ENCODE measurements at regions not wholly inside any gene's neighbourhood (a gene's known extent, or its start where the extent isn't known, plus 50 kb on each side); places are given as distances from the start of the nearest gene placed in this dataset.

DNA sequence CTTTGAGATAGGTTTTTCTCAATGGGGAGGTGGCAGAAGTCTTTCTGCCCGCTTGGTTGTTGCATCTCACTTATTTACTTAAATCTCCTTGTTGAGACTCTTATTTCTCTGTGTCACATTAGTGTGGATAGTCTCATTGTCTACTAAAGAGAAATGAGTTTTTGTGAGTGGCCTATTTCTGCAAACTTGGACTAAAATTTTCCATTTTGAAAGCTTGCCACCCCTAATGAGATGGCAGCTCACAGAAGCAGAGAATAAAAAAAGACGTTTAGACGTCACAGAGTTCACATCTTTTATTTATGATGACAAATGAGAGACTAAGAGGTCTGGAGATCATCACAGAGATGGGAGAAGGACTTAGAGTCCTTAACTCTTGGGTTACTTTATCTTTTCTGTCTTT is 262.7 kb upstream of the PHYHIPL start:
- intact Hi-C loops (cut with micrococcal nuclease): no loop called here
- no peaks in the 10 kb centered on the region for H3K27me3 ChIP-seq (ENCODE audit: control insufficient read depth in 2 of 2, insufficient read depth in 2 of 2, low read length in 2 of 2)
- H3K36me3 Mint-ChIP-seq: no peaks in the 10 kb centered on the region
- H3K27me3 Mint-ChIP-seq: peaks cover 0 to 5% (median 0%) of the 10 kb centered on the region in 5 donors
- ChIA-PET CTCF (no interaction called here), POLR2A (no interaction called here)
- H3K9me3 Mint-ChIP-seq: peaks cover 0 to 2% (median 0%) of the 10 kb centered on the region in 11 donors
- no peaks in the 10 kb centered on the region for H3K9me3 ChIP-seq (ENCODE audit: control insufficient read depth in 2 of 3, low read length in 3 of 3)
- no peaks in the 10 kb centered on the region for H3K4me1 Mint-ChIP-seq
- no peak overlapping the region for H3K27ac ChIP-seq (ENCODE audit: low read depth, low read length)
- H3K4me3 ChIP-seq (ENCODE audit: low read length): no peak overlapping the region
- no peak overlapping the region for H3K27ac Mint-ChIP-seq
- no peak for DNase-seq
- H3K4me1 ChIP-seq (ENCODE audit: control insufficient read depth in 2 of 2, insufficient read depth in 2 of 2, low read length in 2 of 2): no peaks in the 10 kb centered on the region
- ATAC-seq: no peak
- no peaks in the 10 kb centered on the region for H3K36me3 ChIP-seq (ENCODE audit: control insufficient read depth in 2 of 3, insufficient read depth in 3 of 3, low read length in 3 of 3)
- no peak overlapping the region for H3K4me3 Mint-ChIP-seq

DNA sequence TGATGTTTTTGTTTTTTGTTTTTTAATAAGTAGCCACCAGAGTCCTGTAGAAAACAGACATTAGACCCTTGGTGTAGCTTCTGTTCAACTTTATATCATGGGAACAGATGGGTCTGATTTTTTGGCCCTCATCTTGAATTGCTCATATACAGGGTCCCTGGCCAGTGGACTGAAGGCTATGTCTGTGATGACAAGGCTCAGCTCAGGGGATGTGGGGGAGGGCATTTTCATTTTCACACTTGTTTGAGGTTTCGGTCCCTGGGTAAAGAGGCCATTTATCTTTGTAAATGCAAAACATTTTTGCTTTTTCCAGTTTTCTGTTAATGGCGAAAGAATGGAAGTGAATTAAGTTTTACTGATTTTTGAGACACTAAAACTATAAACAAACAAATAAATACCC is 257.6 kb upstream of the PHYHIPL start:
- ChIA-PET CTCF (no interaction called here), POLR2A (no interaction called here)
- H3K4me1 Mint-ChIP-seq: no peaks in the 10 kb centered on the region
- H3K27ac Mint-ChIP-seq: no peak overlapping the region
- H3K9me3 Mint-ChIP-seq: no peaks in the 10 kb centered on the region
- no peaks in the 10 kb centered on the region for H3K36me3 Mint-ChIP-seq
- DNase-seq: no peak
- no peak overlapping the region for H3K27ac ChIP-seq (ENCODE audit: low read depth, low read length)
- no peak for ATAC-seq
- no peaks in the 10 kb centered on the region for H3K27me3 ChIP-seq (ENCODE audit: control insufficient read depth in 2 of 2, insufficient read depth in 2 of 2, low read length in 2 of 2)
- intact Hi-C loops (cut with micrococcal nuclease): no loop called here
- no peaks in the 10 kb centered on the region for H3K4me1 ChIP-seq (ENCODE audit: control insufficient read depth in 2 of 2, insufficient read depth in 2 of 2, low read length in 2 of 2)
- no peak overlapping the region for H3K4me3 ChIP-seq (ENCODE audit: low read length)
- no peaks in the 10 kb centered on the region for H3K9me3 ChIP-seq (ENCODE audit: control insufficient read depth in 2 of 3, low read length in 3 of 3)
- no peaks in the 10 kb centered on the region for H3K36me3 ChIP-seq (ENCODE audit: control insufficient read depth in 2 of 3, insufficient read depth in 3 of 3, low read length in 3 of 3)
- H3K4me3 Mint-ChIP-seq: no peak overlapping the region
- peaks cover 0 to 8% (median 0%) of the 10 kb centered on the region in 5 donors for H3K27me3 Mint-ChIP-seq

DNA sequence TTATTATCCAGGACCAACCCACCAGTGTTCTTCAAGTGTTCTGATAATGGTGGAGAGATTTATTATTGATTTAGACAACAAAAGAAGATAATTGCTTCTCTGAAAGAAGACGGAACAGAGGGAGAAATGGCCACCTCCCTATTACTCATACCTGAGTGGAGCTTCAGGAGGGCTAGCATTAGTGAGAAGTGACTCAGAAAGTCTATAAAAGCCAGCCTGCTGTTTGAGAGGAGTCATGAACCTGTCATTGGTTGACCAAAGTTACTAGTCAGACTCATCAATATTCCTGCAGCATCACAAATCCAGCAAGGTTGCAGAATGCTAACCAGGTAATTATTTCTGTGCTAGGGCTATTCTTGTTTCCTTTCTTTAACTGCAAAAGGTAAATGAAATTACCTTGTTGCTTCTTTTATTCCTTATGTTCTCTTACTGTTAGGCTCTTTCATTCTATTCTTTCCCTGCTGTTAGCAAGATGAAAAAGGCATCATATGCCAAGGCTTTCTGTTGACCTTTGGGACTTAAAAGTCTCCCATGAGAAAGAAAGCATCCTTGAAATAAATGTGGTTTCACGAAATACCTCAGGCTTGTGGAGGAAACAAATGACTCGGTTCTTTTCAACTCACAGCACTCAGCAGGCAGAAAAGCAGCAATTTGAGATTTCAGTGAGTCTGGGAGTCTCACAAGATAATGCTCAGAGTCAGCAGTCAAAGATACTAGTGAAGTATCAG is 256.4 kb upstream of the PHYHIPL start:
- no peak overlapping the region for H3K4me3 ChIP-seq (ENCODE audit: low read length)
- Mint-ChIP-seq H3K4me3 (no peak overlapping the region), H3K9me3 (peaks cover 0 to 1% (median 0%) of the 10 kb centered on the region in 11 donors), H3K27me3 (peaks cover 0 to 5% (median 0%) of the 10 kb centered on the region in 5 donors), H3K36me3 (no peaks in the 10 kb centered on the region), H3K27ac (no peak overlapping the region), H3K4me1 (no peaks in the 10 kb centered on the region)
- intact Hi-C loops (cut with micrococcal nuclease): no loop called here
- no peaks in the 10 kb centered on the region for H3K36me3 ChIP-seq (ENCODE audit: control insufficient read depth in 2 of 3, insufficient read depth in 3 of 3, low read length in 3 of 3)
- no peak overlapping the region for H3K27ac ChIP-seq (ENCODE audit: low read depth, low read length)
- no peaks in the 10 kb centered on the region for H3K9me3 ChIP-seq (ENCODE audit: control insufficient read depth in 2 of 3, low read length in 3 of 3)
- ATAC-seq: no peak
- ChIA-PET POLR2A (no interaction called here), CTCF (no interaction called here)
- no peaks in the 10 kb centered on the region for H3K4me1 ChIP-seq (ENCODE audit: control insufficient read depth in 2 of 2, insufficient read depth in 2 of 2, low read length in 2 of 2)
- H3K27me3 ChIP-seq (ENCODE audit: control insufficient read depth in 2 of 2, insufficient read depth in 2 of 2, low read length in 2 of 2): no peaks in the 10 kb centered on the region
- no peak for DNase-seq

DNA sequence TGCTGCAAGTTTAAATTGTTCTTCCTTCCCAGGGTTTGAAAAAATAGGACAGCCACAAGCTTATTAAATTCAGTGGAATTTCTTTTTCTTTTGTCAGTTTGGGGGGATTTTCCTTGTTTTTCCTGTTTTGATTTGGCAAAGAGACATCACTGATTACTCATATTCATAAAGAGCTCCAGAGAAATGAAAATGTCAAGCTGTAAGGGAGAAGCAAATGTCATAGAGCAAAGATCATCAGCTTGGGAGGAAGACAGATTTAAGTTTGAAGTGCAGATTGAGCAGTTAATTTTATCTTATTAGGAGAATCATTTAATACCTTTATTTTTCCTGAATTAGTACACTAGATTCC is 255.8 kb upstream of the PHYHIPL start:
- Mint-ChIP-seq H3K9me3 (peaks cover 0 to 7% (median 0%) of the 10 kb centered on the region in 11 donors), H3K36me3 (no peaks in the 10 kb centered on the region), H3K4me3 (no peak overlapping the region), H3K27me3 (peaks cover 0 to 5% (median 0%) of the 10 kb centered on the region in 5 donors), H3K27ac (no peak overlapping the region), H3K4me1 (no peaks in the 10 kb centered on the region)
- no peak for DNase-seq
- Histone ChIP-seq H3K36me3 (ENCODE audit: control insufficient read depth in 2 of 3, insufficient read depth in 3 of 3, low read length in 3 of 3) (no peaks in the 10 kb centered on the region), H3K27ac (ENCODE audit: low read depth, low read length) (no peak overlapping the region), H3K27me3 (ENCODE audit: control insufficient read depth in 2 of 2, insufficient read depth in 2 of 2, low read length in 2 of 2) (no peaks in the 10 kb centered on the region), H3K4me1 (ENCODE audit: control insufficient read depth in 2 of 2, insufficient read depth in 2 of 2, low read length in 2 of 2) (no peaks in the 10 kb centered on the region), H3K9me3 (ENCODE audit: control insufficient read depth in 2 of 3, low read length in 3 of 3) (no peaks in the 10 kb centered on the region), H3K4me3 (ENCODE audit: low read length) (no peak overlapping the region)
- ATAC-seq: no peak
- intact Hi-C loops (cut with micrococcal nuclease): no loop called here
- ChIA-PET CTCF (no interaction called here), POLR2A (no interaction called here)

DNA sequence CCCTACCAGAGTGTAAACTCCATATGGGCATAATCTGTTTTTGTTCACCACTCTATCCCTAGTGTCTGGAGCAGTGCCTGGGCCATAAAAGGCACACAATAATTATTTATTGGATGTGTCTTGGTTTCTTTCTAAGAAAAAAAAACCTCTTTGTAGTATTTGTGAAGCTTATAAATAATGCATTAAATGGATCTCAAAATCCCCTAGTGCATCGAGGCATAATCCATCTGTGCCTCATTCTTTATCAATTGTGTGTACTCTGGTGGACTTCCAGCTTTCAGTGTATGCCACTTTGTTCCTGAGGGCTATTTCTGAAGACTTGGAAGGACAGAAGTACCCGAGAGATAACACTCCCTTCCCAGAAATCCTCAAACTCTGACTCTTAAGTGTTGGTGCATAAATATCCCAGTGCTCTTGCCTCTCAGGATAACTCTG is 255.0 kb upstream of the PHYHIPL start:
- no peaks in the 10 kb centered on the region for H3K27me3 ChIP-seq (ENCODE audit: control insufficient read depth in 2 of 2, insufficient read depth in 2 of 2, low read length in 2 of 2)
- H3K9me3 ChIP-seq (ENCODE audit: control insufficient read depth in 2 of 3, low read length in 3 of 3): no peaks in the 10 kb centered on the region
- no peaks in the 10 kb centered on the region for H3K4me1 ChIP-seq (ENCODE audit: control insufficient read depth in 2 of 2, insufficient read depth in 2 of 2, low read length in 2 of 2)
- H3K36me3 ChIP-seq (ENCODE audit: control insufficient read depth in 2 of 3, insufficient read depth in 3 of 3, low read length in 3 of 3): no peaks in the 10 kb centered on the region
- Mint-ChIP-seq H3K36me3 (no peaks in the 10 kb centered on the region), H3K4me3 (no peak overlapping the region), H3K4me1 (no peaks in the 10 kb centered on the region), H3K27me3 (peaks cover 0 to 5% (median 0%) of the 10 kb centered on the region in 5 donors), H3K27ac (no peak overlapping the region), H3K9me3 (peaks cover 0 to 10% (median 0%) of the 10 kb centered on the region in 11 donors)
- CTCF ChIA-PET: no interaction called here
- no peak overlapping the region for H3K4me3 ChIP-seq (ENCODE audit: low read length)
- intact Hi-C loops (cut with micrococcal nuclease): no loop called here
- no peak overlapping the region for H3K27ac ChIP-seq (ENCODE audit: low read depth, low read length)
- POLR2A ChIA-PET: no interaction called here
- DNase-seq (no peak), ATAC-seq (no peak)

DNA sequence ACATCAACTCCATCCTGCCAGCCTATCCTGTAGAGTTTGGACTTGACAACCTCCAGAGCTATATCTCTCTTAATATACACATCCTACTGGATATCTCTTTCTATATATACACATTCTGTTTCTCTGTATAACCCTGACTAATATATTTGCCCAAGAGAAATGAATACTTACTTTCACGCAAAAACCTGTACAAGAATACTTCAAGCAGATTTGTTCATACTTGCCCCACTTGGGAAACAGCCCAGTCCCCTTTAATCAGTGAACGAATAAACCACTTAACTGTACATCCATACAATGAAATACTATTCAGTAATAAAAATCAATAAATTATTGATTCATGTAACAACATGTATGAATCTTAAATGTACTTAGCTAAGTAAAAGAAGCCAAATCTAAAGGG is 251.1 kb upstream of the PHYHIPL start:
- no peaks in the 10 kb centered on the region for H3K9me3 ChIP-seq (ENCODE audit: control insufficient read depth in 2 of 3, low read length in 3 of 3)
- H3K27ac ChIP-seq (ENCODE audit: low read depth, low read length): no peak overlapping the region
- H3K27me3 ChIP-seq (ENCODE audit: control insufficient read depth in 2 of 2, insufficient read depth in 2 of 2, low read length in 2 of 2): no peaks in the 10 kb centered on the region
- Mint-ChIP-seq H3K27ac (no peak overlapping the region), H3K27me3 (peaks cover 0 to 5% (median 0%) of the 10 kb centered on the region in 5 donors), H3K4me1 (no peaks in the 10 kb centered on the region), H3K36me3 (peaks cover 0 to 4% (median 0%) of the 10 kb centered on the region in 5 donors), H3K9me3 (peaks cover 0 to 20% (median 4%) of the 10 kb centered on the region in 11 donors), H3K4me3 (no peak overlapping the region)
- POLR2A ChIA-PET: no interaction called here
- H3K36me3 ChIP-seq (ENCODE audit: control insufficient read depth in 2 of 3, insufficient read depth in 3 of 3, low read length in 3 of 3): no peaks in the 10 kb centered on the region
- no peak overlapping the region for H3K4me3 ChIP-seq (ENCODE audit: low read length)
- intact Hi-C loops (cut with micrococcal nuclease): no loop called here
- DNase-seq: no peak
- CTCF ChIA-PET: no interaction called here
- no peaks in the 10 kb centered on the region for H3K4me1 ChIP-seq (ENCODE audit: control insufficient read depth in 2 of 2, insufficient read depth in 2 of 2, low read length in 2 of 2)
- no peak for ATAC-seq

DNA sequence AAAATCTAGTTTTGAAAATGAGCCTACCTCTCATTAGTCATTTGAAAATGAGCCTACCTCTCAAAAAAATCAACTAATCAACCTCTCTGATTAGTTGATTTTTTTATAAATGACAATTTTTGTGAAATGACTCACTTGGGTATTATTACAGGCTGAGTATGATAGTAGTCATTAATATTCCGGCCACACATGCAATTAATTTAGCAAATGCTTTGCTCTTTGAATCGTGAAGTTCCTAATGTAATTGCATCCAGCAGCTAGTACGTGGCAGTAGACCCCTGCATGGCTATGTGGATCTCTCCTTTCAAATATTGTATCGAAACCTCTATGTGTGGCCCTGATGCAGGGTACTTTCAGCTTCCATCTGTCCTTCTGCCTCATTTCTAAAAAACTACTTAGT is 245.9 kb upstream of the PHYHIPL start:
- Mint-ChIP-seq H3K27me3 (peaks cover 0 to 10% (median 4%) of the 10 kb centered on the region in 5 donors), H3K36me3 (peaks cover 0 to 4% (median 0%) of the 10 kb centered on the region in 5 donors), H3K27ac (no peak overlapping the region), H3K4me3 (no peak overlapping the region), H3K4me1 (no peaks in the 10 kb centered on the region), H3K9me3 (peaks cover 0 to 22% (median 4%) of the 10 kb centered on the region in 11 donors)
- no peaks in the 10 kb centered on the region for H3K27me3 ChIP-seq (ENCODE audit: control insufficient read depth in 2 of 2, insufficient read depth in 2 of 2, low read length in 2 of 2)
- intact Hi-C loops (cut with micrococcal nuclease): no loop called here
- ATAC-seq: no peak
- H3K4me3 ChIP-seq (ENCODE audit: low read length): no peak overlapping the region
- DNase-seq: no peak
- no peaks in the 10 kb centered on the region for H3K9me3 ChIP-seq (ENCODE audit: control insufficient read depth in 2 of 3, low read length in 3 of 3)
- no peaks in the 10 kb centered on the region for H3K4me1 ChIP-seq (ENCODE audit: control insufficient read depth in 2 of 2, insufficient read depth in 2 of 2, low read length in 2 of 2)
- no peak overlapping the region for H3K27ac ChIP-seq (ENCODE audit: low read depth, low read length)
- CTCF ChIA-PET: no interaction called here
- POLR2A ChIA-PET: no interaction called here
- no peaks in the 10 kb centered on the region for H3K36me3 ChIP-seq (ENCODE audit: control insufficient read depth in 2 of 3, insufficient read depth in 3 of 3, low read length in 3 of 3)

Data from naive thymus-derived CD4-positive, alpha-beta T cell (primary cell).